Esophagus muscularis mucosa (tissue), 4 donors: ENCODE measurements at regions not wholly inside any gene's neighbourhood (a gene's known extent, or its start where the extent isn't known, plus 50 kb on each side); places are given as distances from the start of the nearest gene placed in this dataset.
A peak's percentile ranks its signal among the peaks of the same experiment; 100 is the strongest.
"Not testable (repeated sequence)": the region's sequence is repeated elsewhere in the genome, so short reads cannot be mapped to it uniquely, and the experiment has no call there.

Experiments used
- DNase-seq: peaks from one replicate; pipeline ENCODE4 v3.0.0-alpha.2; 2017; ENCODE audit errors: extremely low spot score
- H3K27ac ChIP-seq, 4 donors: fragments of 200-600 bp; sonication (generic); replicated peaks in 1 of 4; 1 replicate in 3 of 4; 2 replicates in 1 of 4; pipeline ENCODE4 v1.5.1; 2016 to 2019; ENCODE audit warnings: mild to moderate bottlenecking in 1 of 4
- H3K27me3 ChIP-seq, 4 donors: fragments of 200-600 bp; sonication (generic); one replicate each; pipeline versions ENCODE4 v1.5.1 to v1.6.0; 2016 to 2019
- H3K36me3 ChIP-seq, 4 donors: fragments of 200-600 bp; sonication (generic); one replicate each; pipeline ENCODE4 v1.5.1; 2016 to 2019
- H3K4me1 ChIP-seq, 4 donors: fragments of 200-600 bp; sonication (generic); one replicate each; pipeline ENCODE4 v1.5.1; 2016 to 2019
- H3K4me3 ChIP-seq, 4 donors: fragments of 200-600 bp; sonication (generic); 1 replicate in 2 of 4; 2 replicates in 2 of 4; pipeline ENCODE4 v1.5.1; 2016 to 2019; ENCODE audit warnings: mild to moderate bottlenecking in 4 of 4, moderate library complexity in 1 of 4
- H3K9me3 ChIP-seq, 4 donors: fragments of 200-600 bp; sonication (generic); 1 replicate in 3 of 4; 2 replicates in 1 of 4; pipeline ENCODE4 v1.5.1; 2016 to 2019
- CTCF ChIP-seq, 3 experiments: fragments of 200-600 bp in 2 of 3; fragments of 450-650 bp in 1 of 3; sonication (generic) in 2 of 3; IDR thresholded peaks; one replicate each; pipeline ENCODE4 v1.5.1; 2017 to 2019; ENCODE audit warnings: antibody characterized with exemption in 3 of 3, mild to moderate bottlenecking in 2 of 3, moderate library complexity in 1 of 3
- EP300 ChIP-seq: sonication (generic); formaldehyde crosslinking; IDR thresholded peaks from one replicate; pipeline ENCODE4 v1.6.1; 2017; ENCODE audit warnings: antibody characterized with exemption
- POLR2A ChIP-seq: fragments of 450-650 bp; IDR thresholded peaks from one replicate; pipeline ENCODE4 v1.6.1; 2017; ENCODE audit warnings: antibody characterized with exemption, moderate library complexity, mild to moderate bottlenecking, low read depth
- POLR2AphosphoS5 ChIP-seq, 2 donors: sonication (generic); formaldehyde crosslinking; IDR thresholded peaks; one replicate each; pipeline ENCODE4 v1.6.1; 2017; ENCODE audit warnings: antibody characterized with exemption in 2 of 2
- WGBS: methylation state at CpG from one replicate; pipeline ENCODE4 v1.1.5; 2018; 5-methylcytosine and 5-hydroxymethylcytosine counted together
- intact Hi-C: fragments of 100-400 bp; cut with DNase I; formaldehyde crosslinking; loops from one replicate; pipeline ENCODE4 v1.15.1; 2023

GRCh38 chr7:39833180-39833799 lies 116.8 kb upstream of the CDK13 start:
- Histone ChIP-seq H3K27me3 (peaks cover 0 to 45% (median 2%) of the 10 kb centered on the region in 4 donors), H3K4me1 (peaks cover 6 to 13% (median 10%) of the 10 kb centered on the region in 4 donors), H3K27ac (peak overlapping the region in 1 of 4 donors; percentile 53), H3K4me3 (peak overlapping the region; percentile 54 to 68 (median 56))
- H3K36me3 ChIP-seq, H3K9me3 ChIP-seq, intact Hi-C loops, DNase-seq: not testable (repeated sequence)
- peak in 1 of 3 experiments; percentile 22 for TF ChIP-seq CTCF (IDR thresholded peaks at IDR 0.05)
- under 1% methylated on average over 43 of the region's 71 CpGs for WGBS

- H3K36me3 ChIP-seq, H3K27ac ChIP-seq, DNase-seq, intact Hi-C loops, H3K9me3 ChIP-seq: not testable (repeated sequence)
- Histone ChIP-seq H3K4me3 (peak overlapping the region; percentile 54 to 68 (median 56)), H3K27me3 (peaks cover 0 to 37% (median 2%) of the 10 kb centered on the region in 4 donors), H3K4me1 (peaks cover 6 to 13% (median 10%) of the 10 kb centered on the region in 4 donors)
- WGBS = 50% methylated on average over 25 of the region's 36 CpGs
These were observed 116.0 kb upstream of the CDK13 start for GRCh38 chr7:39833865-39834634.

- H3K36me3 ChIP-seq = no peaks in the 10 kb centered on the region
- intact Hi-C loops = no loop called here
- H3K9me3 ChIP-seq = no peaks in the 10 kb centered on the region
- peaks cover 0 to 9% (median 2%) of the 10 kb centered on the region in 4 donors for H3K27me3 ChIP-seq
- WGBS = 19% methylated on average over 3 of the region's 3 CpGs
- H3K27ac ChIP-seq = no peak overlapping the region
- peaks cover 6 to 9% (median 6%) of the 10 kb centered on the region in 4 donors for H3K4me1 ChIP-seq
- TF ChIP-seq CTCF (IDR thresholded peaks at IDR 0.05) = no peak
- H3K4me3 ChIP-seq = no peak overlapping the region
- no peak for DNase-seq
These were observed 111.7 kb upstream of the CDK13 start for GRCh38 chr7:39838326-39838725.

GRCh38 chr7:39845006-39845405 lies 105.0 kb upstream of the CDK13 start:
- H3K27me3 ChIP-seq = no peaks in the 10 kb centered on the region
- TF ChIP-seq EP300 (no peak), CTCF (IDR thresholded peaks at IDR 0.05) (no peak), POLR2AphosphoS5 (IDR thresholded peaks at IDR 0.05) (no peak), POLR2A (no peak)
- no peaks in the 10 kb centered on the region for H3K9me3 ChIP-seq
- H3K27ac ChIP-seq = no peak overlapping the region
- WGBS = 66% methylated on average over 2 of the region's 2 CpGs
- H3K4me3 ChIP-seq = no peak overlapping the region
- no peaks in the 10 kb centered on the region for H3K4me1 ChIP-seq
- H3K36me3 ChIP-seq = no peaks in the 10 kb centered on the region
- no peak for DNase-seq
- intact Hi-C loops = no loop called here

GRCh38 chr7:39847227-39847626 lies 102.8 kb upstream of the CDK13 start:
- no peaks in the 10 kb centered on the region for H3K4me1 ChIP-seq
- intact Hi-C loops = no loop called here
- no peak for TF ChIP-seq POLR2AphosphoS5 (IDR thresholded peaks at IDR 0.05)
- no peak for TF ChIP-seq POLR2A
- TF ChIP-seq CTCF (IDR thresholded peaks at IDR 0.05) = no peak
- TF ChIP-seq EP300 = no peak
- 81% methylated on average over 5 of the region's 5 CpGs for WGBS
- H3K27me3 ChIP-seq = no peaks in the 10 kb centered on the region
- no peaks in the 10 kb centered on the region for H3K36me3 ChIP-seq
- H3K27ac ChIP-seq = no peak overlapping the region
- no peak for DNase-seq
- H3K4me3 ChIP-seq = no peak overlapping the region
- H3K9me3 ChIP-seq = no peaks in the 10 kb centered on the region
